GM13976 (cell line): ENCODE measurements at regions not wholly inside any gene's neighbourhood (a gene's known extent, or its start where the extent isn't known, plus 50 kb on each side); places are given as distances from the start of the nearest gene placed in this dataset.

Experiments used
- DNase-seq: peaks from one replicate; pipeline ENCODE4 v3.0.0; 2012; ENCODE audit warnings: low spot score
- in situ Hi-C: fragments of 300-500 bp; cut with MboI; formaldehyde crosslinking; loops from one replicate; pipeline ENCODE4 v1.12.0; 2022; ENCODE audit warnings: low sequenced_read_pairs, mixed read lengths, inconsistent platforms; ENCODE audit not compliant: unreplicated experiment
- TF ChIP-seq, protein P1 (sequence below): IDR thresholded peaks from 2 replicates; pipeline ENCODE4 v1.5.1; 2012; ENCODE audit warnings: borderline replicate concordance, mild to moderate bottlenecking; ENCODE audit not compliant: insufficient read depth; ENCODE audit errors: extremely low read depth, missing control alignments, control extremely low read depth

DNA sequence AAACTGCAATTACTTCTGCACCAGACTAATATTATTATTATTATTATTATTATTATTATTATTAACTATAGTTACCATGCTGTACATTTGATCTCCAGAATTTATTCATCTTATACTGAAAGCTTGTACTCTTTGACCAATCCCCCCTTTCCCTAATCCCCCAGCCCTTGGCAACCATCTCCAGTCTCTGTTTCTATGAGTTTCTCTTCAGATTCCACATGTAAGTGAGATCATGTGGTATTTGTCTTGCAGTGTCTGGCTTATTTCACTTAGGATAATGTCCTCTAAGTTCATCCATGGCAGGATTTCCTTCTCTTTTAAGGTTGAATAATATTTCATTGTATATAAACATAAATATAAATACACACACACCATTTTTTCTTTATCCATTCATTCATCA, 287.0 kb upstream of the DAB2 start:
- in situ Hi-C loops: loop anchor here (25.0 kb wide), 1 partner anchor 975 kb away; the partner anchor contains the start of gene PTGER4
- DNase-seq: no peak
- TF ChIP-seq, protein P1, sequence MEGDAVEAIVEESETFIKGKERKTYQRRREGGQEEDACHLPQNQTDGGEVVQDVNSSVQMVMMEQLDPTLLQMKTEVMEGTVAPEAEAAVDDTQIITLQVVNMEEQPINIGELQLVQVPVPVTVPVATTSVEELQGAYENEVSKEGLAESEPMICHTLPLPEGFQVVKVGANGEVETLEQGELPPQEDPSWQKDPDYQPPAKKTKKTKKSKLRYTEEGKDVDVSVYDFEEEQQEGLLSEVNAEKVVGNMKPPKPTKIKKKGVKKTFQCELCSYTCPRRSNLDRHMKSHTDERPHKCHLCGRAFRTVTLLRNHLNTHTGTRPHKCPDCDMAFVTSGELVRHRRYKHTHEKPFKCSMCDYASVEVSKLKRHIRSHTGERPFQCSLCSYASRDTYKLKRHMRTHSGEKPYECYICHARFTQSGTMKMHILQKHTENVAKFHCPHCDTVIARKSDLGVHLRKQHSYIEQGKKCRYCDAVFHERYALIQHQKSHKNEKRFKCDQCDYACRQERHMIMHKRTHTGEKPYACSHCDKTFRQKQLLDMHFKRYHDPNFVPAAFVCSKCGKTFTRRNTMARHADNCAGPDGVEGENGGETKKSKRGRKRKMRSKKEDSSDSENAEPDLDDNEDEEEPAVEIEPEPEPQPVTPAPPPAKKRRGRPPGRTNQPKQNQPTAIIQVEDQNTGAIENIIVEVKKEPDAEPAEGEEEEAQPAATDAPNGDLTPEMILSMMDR: no peak

- TF ChIP-seq, protein P1: no peak
- no peak for DNase-seq
- in situ Hi-C loops: loop anchor here (25.0 kb wide), 1 partner anchor 978 kb away; the partner anchor contains the start of gene PTGER4
These were observed 284.3 kb upstream of the DAB2 start for GRCh38 chr5:39709032-39709431.

DNA sequence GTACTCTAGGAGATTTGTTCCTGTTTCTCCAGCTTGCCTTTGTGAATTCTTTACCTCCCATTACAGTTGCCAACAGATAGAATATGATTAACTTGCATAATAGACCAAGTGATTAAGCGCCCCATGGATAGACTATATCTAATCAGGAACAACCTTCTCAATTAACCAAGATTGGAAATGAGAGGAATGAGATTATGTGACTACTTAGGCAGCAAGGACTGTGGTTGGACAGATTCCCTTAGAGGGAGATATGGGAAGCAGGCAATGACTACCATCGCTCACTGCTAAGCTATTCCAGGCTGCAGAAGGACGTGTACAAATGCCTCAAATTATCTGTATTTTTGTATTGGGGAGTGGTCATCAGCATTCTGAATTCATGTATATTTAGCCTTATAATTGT, 278.1 kb upstream of the DAB2 start:
- in situ Hi-C loops: loop anchor here (25.0 kb wide), 1 partner anchor 984 kb away; the partner anchor contains the start of gene PTGER4
- TF ChIP-seq, protein P1: no peak
- DNase-seq: no peak

DNA sequence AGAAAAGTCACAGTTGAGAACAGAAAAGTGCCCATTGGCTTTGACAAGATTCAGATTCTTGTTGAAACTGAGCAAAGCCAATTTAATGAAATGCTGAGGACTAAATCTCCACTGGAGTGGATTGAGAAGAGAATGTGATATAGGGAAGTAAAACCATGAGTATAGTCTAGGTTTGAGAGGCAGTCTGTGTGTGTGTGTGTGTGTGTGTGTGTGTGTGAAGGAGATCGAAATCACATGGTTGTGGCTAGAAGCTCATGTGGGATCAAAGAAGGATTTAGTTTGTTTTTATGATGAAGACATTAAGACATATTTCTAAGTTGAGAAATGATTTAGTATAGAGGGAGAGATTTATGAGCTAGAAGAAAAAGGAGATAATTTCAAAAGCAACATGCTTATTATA, 275.7 kb upstream of the DAB2 start:
- TF ChIP-seq, protein P1: no peak
- in situ Hi-C loops: loop anchor here (25.0 kb wide), 1 partner anchor 987 kb away; the partner anchor contains the start of gene PTGER4
- DNase-seq: no peak

GRCh38 chr5:39698838-39699560, 274.2 kb upstream of the DAB2 start:
- no peak for DNase-seq
- in situ Hi-C loops: no loop called here
- TF ChIP-seq, protein P1: no peak

DNA sequence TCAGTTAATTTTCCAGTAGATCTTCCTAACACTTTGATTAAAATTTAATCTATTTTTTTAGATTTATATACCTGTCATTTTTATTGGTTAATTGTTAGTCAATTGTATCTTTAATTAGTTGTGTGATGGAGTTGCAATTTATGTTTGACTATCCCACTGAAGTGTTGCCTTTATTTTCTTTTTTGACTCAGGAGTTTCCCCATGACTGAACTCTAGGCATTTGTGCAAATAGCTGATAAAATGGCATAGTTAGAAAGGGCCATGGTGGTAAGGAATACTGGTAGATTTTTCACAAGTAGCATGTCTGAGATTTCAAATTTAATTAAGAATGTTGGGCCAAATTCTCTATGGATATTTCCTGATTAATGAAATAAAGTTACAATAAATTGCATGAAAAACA, 273.1 kb upstream of the DAB2 start:
- TF ChIP-seq, protein P1: no peak
- no peak for DNase-seq
- in situ Hi-C loops: no loop called here
